Fibroblast of skin of left biceps (primary cell): ENCODE measurements at regions not wholly inside any gene's neighbourhood (a gene's known extent, or its start where the extent isn't known, plus 50 kb on each side); places are given as distances from the start of the nearest gene placed in this dataset.

Experiments
- DNase-seq, 2 experiments: peaks; one replicate each; pipeline ENCODE4 v3.0.0-alpha.2; 2013; ENCODE audit warnings: low read depth in 2 of 2

DNA sequence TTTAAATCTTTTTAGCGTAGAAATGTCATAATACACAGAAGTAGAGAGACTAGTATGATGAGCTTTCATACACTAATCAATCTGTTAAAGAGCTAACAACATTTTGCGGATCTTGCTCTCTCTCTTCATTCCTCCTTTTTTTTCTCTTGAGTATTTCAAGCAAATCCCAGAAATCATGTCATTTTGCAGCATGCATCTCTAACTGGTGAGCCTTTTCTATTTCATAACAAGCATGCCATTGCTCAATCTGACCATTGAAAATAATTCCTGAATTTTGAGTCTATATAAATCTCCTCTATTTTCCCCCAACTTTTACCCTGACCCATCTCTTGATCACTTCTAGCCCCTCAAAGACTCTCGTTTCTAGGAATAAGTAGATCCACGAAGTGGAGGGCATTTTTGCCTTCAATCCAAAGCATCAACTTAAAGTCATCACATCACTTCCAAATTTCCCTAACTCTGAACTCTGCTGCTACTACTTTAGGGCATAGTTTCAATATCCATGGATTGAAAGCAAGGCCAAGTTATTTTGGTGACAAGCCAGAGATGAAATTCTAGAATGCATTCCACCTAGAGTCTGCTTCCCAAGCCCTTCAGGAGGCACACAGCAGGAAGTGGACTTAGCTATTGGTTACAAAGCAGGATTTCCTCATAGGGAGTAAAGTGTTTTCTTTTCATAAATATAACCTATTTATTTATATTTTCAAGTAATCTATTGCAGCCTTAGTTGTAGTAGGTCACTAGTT, 253.5 kb upstream of the ZPLD1 start:
- peak; percentile 83 to 84 for DNase-seq

DNA sequence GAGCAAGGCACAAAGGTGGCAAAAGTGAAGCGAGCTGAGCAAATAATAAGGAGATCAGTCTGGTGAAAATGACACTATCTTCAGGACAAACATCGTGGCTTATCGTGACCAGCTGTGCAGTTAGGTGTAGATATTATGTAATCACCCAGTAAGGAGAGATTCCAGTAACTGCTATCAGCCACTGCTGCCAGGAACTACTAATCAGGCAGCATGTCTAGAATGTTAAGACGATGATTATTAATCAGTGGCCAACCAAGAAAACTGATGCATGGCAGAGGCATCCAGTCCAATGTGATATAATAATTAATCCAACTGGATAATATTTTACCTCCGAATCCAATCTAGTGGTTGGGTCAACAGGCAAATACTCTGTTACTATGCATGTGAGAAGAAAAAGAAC, 252.7 kb upstream of the ZPLD1 start:
- peak; percentile 61 to 71 for DNase-seq

DNA sequence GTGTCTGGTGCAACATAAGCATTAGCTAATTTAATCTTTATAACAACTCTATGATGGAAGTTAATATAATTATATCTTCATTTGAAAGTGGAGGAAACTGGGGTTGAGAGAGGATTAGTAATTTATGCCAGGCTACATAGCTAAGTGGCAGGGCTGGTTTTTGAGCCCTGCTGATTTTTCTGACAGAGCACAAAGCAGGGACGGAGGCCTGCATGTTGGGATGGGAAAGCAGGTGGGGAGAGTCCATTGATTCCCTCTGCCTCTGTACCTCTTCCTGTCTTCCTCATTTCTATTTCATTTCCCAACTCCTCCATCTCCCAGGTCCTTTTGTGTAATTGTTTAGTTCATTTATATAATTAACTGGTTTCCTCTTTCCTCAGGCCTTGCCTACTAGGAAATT, 251.6 kb upstream of the ZPLD1 start:
- DNase-seq, result no peak

- DNase-seq, result no peak
These were observed 251.2 kb upstream of the ZPLD1 start for GRCh38 chr3:102183623-102184022.

DNA sequence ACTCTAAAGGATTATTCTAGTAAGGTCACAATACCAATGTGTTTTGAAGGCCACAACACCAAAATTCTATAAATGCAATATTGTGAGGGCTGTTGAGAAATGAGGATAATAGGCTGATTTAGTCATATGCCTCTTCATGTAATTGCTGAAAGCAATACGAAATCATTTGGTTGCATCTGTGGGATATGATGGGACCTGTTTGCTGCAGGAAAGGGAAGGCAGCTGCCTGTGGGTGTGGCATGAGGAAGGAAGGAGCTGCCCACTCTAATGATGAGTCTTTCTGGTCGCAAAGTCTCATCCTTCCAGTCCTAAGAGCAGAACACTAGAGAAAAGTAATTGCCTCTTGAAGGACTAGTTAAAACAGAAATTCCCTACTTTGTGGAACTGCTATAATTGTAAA, 245.3 kb upstream of the ZPLD1 start:
- DNase-seq, result no peak

DNA sequence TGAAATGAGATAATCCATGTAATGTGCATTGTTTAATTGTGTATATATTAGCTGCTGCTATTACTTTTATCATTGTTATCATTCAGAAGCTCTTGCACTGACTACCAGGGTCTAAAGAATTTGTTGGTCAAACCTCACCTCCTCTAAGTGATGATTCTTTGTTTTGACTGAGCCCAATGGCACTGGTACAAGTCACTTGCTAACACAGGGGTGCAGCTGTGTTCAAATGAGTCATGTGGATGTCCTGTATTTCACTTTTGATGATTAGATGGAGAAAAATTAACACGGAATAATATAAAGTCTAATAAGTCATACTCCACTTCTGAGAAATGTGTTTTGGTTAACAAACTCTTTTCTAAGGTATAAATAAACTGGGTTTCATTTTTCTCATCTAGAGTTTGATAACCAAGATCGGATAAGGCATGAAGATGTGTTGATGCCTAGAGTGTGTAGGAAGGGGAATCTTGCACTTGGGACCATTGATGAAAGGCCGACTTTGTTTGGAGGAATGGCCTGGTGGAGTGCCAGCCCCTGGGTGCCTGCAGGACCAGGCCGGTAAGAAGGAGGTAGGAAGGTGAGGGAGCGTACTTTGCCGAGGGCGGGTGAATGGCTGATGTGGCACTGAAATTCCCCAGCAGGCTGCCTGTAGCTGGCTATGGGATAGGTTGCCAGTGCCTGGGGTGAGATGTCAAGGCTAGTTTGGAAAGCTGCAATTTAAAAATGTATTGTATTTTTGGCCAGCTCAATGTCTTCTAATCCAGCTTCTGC, 244.7 kb upstream of the ZPLD1 start:
- no peak for DNase-seq

GRCh38 chr3:102192575-102192974, 242.2 kb upstream of the ZPLD1 start:
- DNase-seq, result no peak

- no peak for DNase-seq
These were observed 241.6 kb upstream of the ZPLD1 start for GRCh38 chr3:102193255-102193654.

GRCh38 chr3:102194001-102194400, 240.8 kb upstream of the ZPLD1 start:
- DNase-seq, result no peak

DNA sequence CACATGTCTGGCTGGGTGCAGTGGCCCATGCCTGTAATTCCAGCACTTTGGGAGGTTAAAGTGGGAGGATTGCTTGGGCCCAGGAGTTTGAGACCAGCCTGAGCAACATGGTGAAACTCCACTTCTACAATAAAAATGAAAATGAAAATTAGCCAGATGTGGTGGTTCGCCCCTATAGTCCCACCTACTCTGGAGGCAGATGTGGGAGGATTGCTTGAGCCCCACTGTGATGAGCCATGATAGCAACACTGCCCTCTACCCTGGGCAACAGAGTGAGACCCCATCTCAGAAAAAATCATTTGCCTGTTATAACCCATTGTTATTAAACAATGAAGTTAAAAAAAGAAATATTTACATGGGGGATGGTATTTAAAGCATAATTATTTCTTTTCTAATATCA, 240.1 kb upstream of the ZPLD1 start:
- DNase-seq, result no peak

GRCh38 chr3:102195198-102195948, 239.4 kb upstream of the ZPLD1 start:
- DNase-seq, result no peak

DNA sequence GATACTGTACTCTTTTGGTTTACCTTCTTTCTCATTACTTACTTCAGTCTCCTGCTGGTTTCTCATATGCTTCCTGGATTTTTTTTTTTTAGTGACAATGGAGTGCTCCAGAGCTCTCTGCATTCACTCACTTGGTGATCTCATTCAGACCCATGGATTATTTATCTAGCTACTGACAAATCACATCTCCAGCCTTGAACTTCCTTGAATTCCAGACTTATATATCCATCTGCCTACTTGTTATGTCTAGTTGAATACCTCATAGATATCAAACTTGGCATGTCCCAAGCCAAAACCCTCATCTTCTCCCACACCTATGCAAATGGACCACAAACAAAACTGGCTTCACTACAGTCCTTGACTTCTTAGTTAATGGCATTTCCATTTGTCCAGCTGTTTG, 234.7 kb upstream of the ZPLD1 start:
- DNase-seq, result no peak

GRCh38 chr3:102200560-102200959, 234.3 kb upstream of the ZPLD1 start:
- no peak for DNase-seq

- no peak for DNase-seq
These were observed 229.2 kb upstream of the ZPLD1 start for GRCh38 chr3:102205647-102206046.

DNA sequence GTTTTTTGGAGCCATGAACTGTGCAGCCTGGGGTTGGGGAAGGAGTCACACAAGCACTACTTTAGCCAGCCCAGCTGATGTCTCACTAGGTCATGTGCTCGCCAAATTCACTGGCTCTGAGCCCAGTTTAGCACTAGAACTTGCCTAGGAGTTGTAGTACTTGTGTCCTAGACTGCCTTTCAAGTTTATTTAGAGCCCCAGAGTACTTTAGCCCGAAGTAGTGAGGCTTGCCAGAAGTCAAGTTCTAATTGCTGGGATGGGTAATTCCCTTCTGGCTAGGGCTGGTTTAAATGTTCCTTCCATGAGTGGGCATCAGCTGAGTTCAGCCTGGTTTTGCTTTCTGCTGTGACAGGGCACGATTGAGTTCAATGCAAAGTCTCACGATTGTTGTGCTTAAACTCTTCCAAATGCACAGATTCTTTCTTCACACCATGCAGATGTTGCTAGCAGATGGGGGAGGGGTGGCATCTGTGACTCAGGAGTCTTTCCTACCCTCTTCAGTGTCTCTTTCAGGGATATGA, 228.2 kb upstream of the ZPLD1 start:
- DNase-seq, result peak; percentile 59 to 62

DNA sequence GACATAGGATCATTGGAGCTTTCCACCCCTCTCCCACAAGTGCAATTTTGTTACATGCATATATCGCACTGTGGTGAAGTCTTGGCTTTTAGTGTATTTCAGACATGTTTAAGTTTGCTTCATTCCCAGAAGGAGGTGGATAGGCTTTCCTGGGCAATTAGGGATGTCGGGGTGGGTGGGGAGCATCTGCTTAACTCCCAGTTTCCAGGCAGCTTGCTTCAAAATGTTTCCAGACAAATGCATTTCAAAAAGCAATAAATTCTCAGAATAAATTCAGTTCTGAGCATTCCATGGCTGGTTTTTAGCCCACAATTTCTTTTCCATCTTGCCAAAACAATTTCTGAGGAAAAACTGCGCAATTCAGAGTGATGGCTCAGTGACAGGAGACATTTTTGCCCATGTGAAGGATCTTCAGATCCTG, 227.7 kb upstream of the ZPLD1 start:
- DNase-seq, result peak; percentile 84

DNA sequence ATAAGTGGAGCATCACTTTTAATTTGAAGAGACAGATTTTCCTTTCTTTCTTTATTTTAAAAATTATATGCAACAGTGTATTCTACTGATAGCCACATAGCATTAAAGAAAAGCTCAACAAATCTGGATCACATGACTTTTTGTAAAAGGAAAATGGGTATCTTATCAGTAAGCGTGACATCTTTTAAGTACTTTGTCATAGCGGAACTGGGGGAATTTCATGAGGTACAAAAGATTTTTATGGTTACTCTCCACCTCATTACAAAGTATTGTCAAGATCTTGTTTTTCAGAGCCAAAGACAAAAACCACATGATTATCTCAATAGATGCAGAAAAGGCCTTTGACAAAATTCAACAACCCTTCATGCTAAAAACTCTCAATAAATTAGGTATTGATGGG, 219.6 kb upstream of the ZPLD1 start:
- no peak for DNase-seq

GRCh38 chr3:102223132-102223531, 211.7 kb upstream of the ZPLD1 start:
- DNase-seq, result no peak

DNA sequence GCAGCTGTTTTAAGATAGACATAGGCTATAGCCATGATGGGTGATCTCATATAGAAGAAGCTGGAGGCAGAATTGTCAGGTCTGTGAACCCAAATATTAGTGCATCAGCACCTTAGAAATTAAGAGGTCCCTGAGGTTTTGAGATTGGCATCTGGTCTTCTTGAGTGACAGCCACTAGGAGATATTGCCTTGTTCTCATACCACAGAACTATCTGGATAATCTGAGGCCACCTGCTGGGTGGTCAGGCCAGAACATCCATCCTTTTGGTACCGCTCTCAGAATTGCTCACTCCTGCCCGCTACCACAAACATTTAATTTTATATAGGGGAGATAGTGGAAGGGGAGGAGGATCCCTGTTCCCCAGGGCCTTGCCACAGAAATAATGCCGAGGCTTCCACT, 210.6 kb upstream of the ZPLD1 start:
- DNase-seq, result no peak

DNA sequence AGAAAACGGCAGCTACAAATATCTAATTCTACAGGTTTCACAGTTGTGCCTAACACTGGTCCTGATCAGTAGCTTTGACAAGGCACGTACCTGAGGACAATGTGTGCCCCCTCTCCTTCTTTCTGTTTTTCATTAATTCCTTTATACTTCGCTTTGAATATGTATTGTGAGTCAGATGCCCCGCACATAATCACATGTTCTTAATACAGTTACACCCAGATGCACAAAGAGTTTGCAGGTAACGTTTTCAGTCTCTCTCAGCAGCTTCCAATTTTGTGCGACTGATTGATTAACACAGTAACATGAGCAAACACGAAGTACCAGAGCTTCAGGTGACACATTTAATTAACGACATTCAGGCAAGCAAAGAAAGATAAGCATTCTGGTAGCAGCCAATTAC, 209.8 kb upstream of the ZPLD1 start:
- DNase-seq, result no peak

GRCh38 chr3:102225407-102226132, 209.2 kb upstream of the ZPLD1 start:
- peak; percentile 40 to 47 for DNase-seq

GRCh38 chr3:102226463-102226862, 208.4 kb upstream of the ZPLD1 start:
- DNase-seq, result no peak
